ENCODE measurements at regions not wholly inside any gene's neighbourhood (a gene's known extent, or its start where the extent isn't known, plus 50 kb on each side); places are given as distances from the start of the nearest gene placed in this dataset.

DNA sequence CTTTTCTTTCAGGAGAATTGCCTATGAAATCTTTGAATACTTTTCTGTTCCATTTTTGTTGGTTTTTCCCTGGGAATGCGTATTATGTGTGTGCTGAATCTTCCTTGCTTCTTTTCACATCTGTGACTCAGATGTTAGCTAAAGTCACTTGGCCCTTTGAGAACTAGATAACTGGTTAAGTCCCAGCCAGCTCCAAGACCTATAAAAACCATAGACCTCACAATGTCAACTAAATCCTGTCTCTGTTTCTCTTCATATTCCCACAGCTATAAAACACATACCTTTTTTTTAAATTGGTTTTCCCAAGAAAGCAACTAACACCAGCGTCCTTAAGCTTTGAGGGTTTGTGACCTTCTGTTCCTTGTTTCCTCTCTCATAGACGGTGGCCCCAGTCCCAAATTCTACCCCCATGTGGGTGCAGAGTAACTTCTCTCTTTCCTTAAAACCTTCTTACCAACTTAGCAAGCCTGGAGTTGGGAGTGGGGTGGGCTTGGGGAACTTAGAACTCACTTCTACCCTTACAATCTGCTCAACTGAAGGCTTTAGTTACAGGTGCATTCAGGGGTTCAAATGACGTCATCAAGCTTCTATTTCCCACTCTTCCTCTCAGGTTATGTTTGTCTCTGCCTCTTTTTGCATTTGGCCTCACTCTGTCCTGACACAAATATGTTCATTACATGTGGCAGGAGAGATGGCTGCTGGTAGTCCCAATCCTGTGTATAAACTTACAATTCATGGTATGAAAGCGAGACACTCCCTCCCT is 58.1 kb upstream of the TGIF1 start:
- no peak overlapping the region for H3K4me3 ChIP-seq (ENCODE audit: low read depth, low read length)
- DNase-seq (ENCODE audit: low read depth) = no peak
- TF ChIP-seq, protein P1, sequence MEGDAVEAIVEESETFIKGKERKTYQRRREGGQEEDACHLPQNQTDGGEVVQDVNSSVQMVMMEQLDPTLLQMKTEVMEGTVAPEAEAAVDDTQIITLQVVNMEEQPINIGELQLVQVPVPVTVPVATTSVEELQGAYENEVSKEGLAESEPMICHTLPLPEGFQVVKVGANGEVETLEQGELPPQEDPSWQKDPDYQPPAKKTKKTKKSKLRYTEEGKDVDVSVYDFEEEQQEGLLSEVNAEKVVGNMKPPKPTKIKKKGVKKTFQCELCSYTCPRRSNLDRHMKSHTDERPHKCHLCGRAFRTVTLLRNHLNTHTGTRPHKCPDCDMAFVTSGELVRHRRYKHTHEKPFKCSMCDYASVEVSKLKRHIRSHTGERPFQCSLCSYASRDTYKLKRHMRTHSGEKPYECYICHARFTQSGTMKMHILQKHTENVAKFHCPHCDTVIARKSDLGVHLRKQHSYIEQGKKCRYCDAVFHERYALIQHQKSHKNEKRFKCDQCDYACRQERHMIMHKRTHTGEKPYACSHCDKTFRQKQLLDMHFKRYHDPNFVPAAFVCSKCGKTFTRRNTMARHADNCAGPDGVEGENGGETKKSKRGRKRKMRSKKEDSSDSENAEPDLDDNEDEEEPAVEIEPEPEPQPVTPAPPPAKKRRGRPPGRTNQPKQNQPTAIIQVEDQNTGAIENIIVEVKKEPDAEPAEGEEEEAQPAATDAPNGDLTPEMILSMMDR (IDR thresholded peaks at IDR 0.05; ENCODE audit: low read depth, low read length) = no peak

DNA sequence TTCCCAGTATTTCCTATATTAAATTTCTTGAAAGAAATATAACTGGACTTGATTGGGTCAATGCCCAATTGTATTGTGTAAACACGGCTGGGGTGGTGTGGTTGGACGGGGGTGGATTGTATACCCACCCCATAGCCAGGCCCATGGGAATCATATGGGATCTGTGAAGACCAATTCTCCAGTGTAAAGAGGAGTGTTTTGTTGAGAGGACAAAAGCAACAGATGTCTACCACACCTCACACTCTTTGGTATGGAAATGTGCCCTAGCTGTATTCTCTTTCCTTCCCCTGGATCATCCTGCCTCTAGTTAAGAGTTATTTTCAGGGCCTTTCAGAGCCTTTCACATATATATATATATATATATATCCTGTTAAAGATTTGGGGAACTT is 57.5 kb upstream of the TGIF1 start:
- TF ChIP-seq MYC (IDR thresholded peaks at IDR 0.05; ENCODE audit: low read depth, low read length) = no peak
- TF ChIP-seq, protein P2, sequence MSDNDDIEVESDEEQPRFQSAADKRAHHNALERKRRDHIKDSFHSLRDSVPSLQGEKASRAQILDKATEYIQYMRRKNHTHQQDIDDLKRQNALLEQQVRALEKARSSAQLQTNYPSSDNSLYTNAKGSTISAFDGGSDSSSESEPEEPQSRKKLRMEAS (IDR thresholded peaks at IDR 0.05; ENCODE audit: low read depth, low read length) = no peak
- TF ChIP-seq, protein P1 (IDR thresholded peaks at IDR 0.05; ENCODE audit: low read depth, low read length) = no peak
- TF ChIP-seq POLR2A (IDR thresholded peaks at IDR 0.05; ENCODE audit: extremely low read depth, insufficient read length) = no peak
- no peak for DNase-seq (ENCODE audit: low read depth)
- H3K4me3 ChIP-seq (ENCODE audit: low read depth, low read length) = no peak overlapping the region

DNA sequence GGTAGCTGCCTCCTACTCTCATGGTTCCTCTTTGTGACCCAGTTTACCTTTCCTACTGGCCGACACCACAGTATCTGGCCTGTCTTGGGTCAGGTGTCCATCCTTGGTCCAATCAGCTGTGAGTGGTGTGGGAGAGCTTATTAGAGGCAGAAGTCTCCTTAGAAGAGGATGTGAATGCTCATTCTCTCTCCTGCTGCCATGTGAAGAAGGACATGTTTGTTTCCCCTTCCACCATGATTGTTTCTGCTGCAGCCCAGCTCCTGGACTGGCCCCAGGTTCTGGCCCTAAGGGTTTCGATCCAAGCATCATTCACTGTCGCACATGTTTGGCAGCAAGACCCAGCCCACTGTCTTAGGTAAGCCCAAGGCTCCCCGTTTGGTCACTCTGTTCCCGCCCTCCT is 55.3 kb upstream of the TGIF1 start:
- no peak for DNase-seq (ENCODE audit: low read depth)
- H3K4me3 ChIP-seq (ENCODE audit: low read depth, low read length) = no peak overlapping the region

DNA sequence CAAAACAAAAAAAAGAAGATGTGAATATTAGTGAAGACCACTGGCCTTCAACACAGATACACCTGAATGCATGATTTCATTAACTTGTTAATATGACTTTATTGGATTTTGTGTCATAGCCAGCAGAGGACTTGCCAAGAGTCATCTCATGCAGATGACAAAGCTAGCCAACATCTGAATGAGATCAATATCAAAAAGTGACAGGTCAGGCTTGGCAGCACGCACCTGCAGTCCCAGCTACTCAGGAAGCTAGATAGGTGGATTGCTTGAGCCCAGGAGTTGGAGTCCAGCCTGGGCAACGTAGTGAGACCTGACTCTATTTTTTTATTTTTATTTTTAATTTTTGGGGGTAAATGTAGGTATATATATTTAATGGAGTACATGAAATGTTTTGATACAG is 54.5 kb upstream of the TGIF1 start:
- H3K4me3 ChIP-seq (ENCODE audit: low read depth, low read length) = no peak overlapping the region
- no peak for DNase-seq (ENCODE audit: low read depth)
- TF ChIP-seq, protein P2 (IDR thresholded peaks at IDR 0.05; ENCODE audit: low read depth, low read length) = no peak

More for the DNA sequence above, 55.3 kb upstream of the TGIF1 start:
- TF ChIP-seq, protein P1 (IDR thresholded peaks at IDR 0.05; ENCODE audit: low read depth, low read length) = no peak

DNA sequence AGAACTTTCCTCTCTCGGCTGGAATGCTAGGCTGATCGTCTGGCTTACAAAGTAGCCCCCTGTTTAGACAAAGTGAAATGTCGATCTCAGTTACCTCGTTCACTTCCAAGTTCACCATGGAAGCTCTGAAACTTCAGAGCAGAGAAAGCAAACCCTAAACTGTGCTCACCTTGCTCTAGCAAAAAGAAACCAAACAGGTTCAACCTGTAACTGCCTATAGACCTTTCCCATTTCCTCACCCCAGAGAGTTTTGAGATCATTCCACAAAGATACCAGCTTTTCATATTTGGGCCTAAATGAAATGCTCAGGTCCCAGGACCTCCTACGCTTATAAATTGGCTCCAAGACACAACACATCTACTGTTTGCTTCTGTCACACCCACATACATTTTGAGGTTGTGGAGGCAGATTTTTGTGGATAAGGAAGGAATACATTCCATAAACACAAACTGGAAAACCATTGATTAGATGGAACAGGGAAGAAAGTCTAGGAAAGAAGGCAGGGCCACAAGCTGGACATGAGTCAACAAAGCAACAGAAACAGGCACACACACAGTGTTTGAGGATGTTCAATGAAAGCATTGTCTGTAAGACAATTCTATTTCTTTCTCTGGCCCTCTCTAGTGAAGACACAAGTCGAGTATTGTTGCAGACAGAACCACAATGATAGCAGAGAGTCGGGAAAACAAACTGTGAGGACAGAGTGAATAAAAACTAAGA is 52.8 kb upstream of the TGIF1 start:
- TF ChIP-seq MYC (IDR thresholded peaks at IDR 0.05; ENCODE audit: low read depth, low read length) (no peak), POLR2A (IDR thresholded peaks at IDR 0.05; ENCODE audit: extremely low read depth, insufficient read length) (no peak)
- TF ChIP-seq, protein P2 (IDR thresholded peaks at IDR 0.05; ENCODE audit: low read depth, low read length) = no peak
- TF ChIP-seq, protein P1 (IDR thresholded peaks at IDR 0.05; ENCODE audit: low read depth, low read length) = no peak
- DNase-seq (ENCODE audit: low read depth) = no peak
- H3K4me3 ChIP-seq (ENCODE audit: low read depth, low read length) = no peak overlapping the region

DNA sequence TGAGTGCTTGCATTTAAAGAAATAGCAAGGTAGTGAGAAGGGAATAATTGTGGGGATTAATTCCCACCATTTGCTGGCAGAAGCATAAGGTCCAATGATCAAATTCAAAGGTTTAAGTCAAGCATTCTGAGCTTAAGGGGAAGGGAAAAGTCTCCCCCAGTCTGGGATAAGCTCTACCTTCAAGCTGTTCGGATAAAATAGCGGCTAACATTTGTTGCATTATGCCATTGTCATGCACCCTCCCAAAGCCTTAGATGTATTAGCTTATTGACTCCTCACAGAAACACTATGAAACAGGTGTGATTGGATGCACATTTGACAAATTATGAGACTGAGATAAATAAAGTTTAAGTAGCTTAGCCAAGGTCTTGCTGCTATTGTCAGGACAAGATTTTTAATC is 52.2 kb upstream of the TGIF1 start:
- DNase-seq (ENCODE audit: low read depth) = no peak
- TF ChIP-seq POLR2A (IDR thresholded peaks at IDR 0.05; ENCODE audit: extremely low read depth, insufficient read length) (no peak), MYC (IDR thresholded peaks at IDR 0.05; ENCODE audit: low read depth, low read length) (no peak)
- TF ChIP-seq, protein P2 (IDR thresholded peaks at IDR 0.05; ENCODE audit: low read depth, low read length) = no peak
- TF ChIP-seq, protein P1 (IDR thresholded peaks at IDR 0.05; ENCODE audit: low read depth, low read length) = no peak
- no peak overlapping the region for H3K4me3 ChIP-seq (ENCODE audit: low read depth, low read length)

Data from NB4 (cell line).